OCI-LY3 (cell line): ENCODE measurements at regions not wholly inside any gene's neighbourhood (a gene's known extent, or its start where the extent isn't known, plus 50 kb on each side); places are given as distances from the start of the nearest gene placed in this dataset.

Experiments
- H2AFZ ChIP-seq: fragments of 200-600, 300-600 bp; shearing (Covaris generic); 2 replicates; pipeline ENCODE4 v1.6.0; 2014; ENCODE audit warnings: antibody characterized with exemption, low read depth, low read length
- H3K27ac ChIP-seq: fragments of 200-600, 300-600 bp; sonication (generic); 2 replicates; pipeline ENCODE4 v1.5.1; 2014; ENCODE audit warnings: mild to moderate bottlenecking, low read length, moderate library complexity, mixed read lengths
- H3K27me3 ChIP-seq: fragments of 200-600, 300-600 bp; sonication (generic); 2 replicates; pipeline ENCODE4 v1.6.1; 2014; ENCODE audit warnings: low read depth, low read length, mixed read lengths
- H3K36me3 ChIP-seq: fragments of 200-600, 300-600 bp; sonication (generic); replicated peaks from 2 replicates; pipeline ENCODE3; 2014; ENCODE audit warnings: low read depth, low read length, mixed read lengths
- H3K4me1 ChIP-seq: fragments of 300-600, 200-600 bp; sonication (generic); 2 replicates; pipeline ENCODE4 v1.6.1; 2014; ENCODE audit warnings: low read length, mixed read lengths
- H3K4me2 ChIP-seq: fragments of 200-600, 300-600 bp; sonication (generic); 2 replicates; pipeline ENCODE4 v1.6.1; 2014; ENCODE audit warnings: low read length, mixed read lengths
- H3K4me3 ChIP-seq: fragments of 300-600, 200-600 bp; sonication (generic); 2 replicates; pipeline ENCODE4 v1.5.1; 2014; ENCODE audit warnings: antibody characterized with exemption, mild to moderate bottlenecking, low read length, moderate library complexity
- H3K79me2 ChIP-seq: fragments of 300-600, 200-600 bp; shearing (Covaris generic); 2 replicates; pipeline ENCODE4 v1.6.1; 2014; ENCODE audit warnings: mild to moderate bottlenecking, low read length, mixed read lengths
- H3K9ac ChIP-seq: fragments of 300-600, 200-600 bp; shearing (Covaris generic); 2 replicates; pipeline ENCODE4 v1.6.0; 2014; ENCODE audit warnings: mild to moderate bottlenecking, low read length, moderate library complexity
- H3K9me3 ChIP-seq: fragments of 200-600, 300-600 bp; shearing (Covaris generic); 2 replicates; pipeline ENCODE4 v1.6.1; 2014; ENCODE audit warnings: low read length, mixed read lengths; ENCODE audit not compliant: insufficient read depth
- H4K20me1 ChIP-seq: fragments of 200-600, 300-600 bp; sonication (generic); 2 replicates; pipeline ENCODE4 v1.6.1; 2016; ENCODE audit warnings: low read length, mixed read lengths; ENCODE audit not compliant: insufficient read depth
- EZH2phosphoT487 ChIP-seq: fragments of 200-600 bp; shearing (Covaris generic); IDR thresholded peaks from 2 replicates; pipeline ENCODE4 v1.6.1; 2018; ENCODE audit warnings: antibody characterized with exemption, mixed run types, low read depth
- TF ChIP-seq, protein P1 (sequence below): fragments of 200-600, 300-600 bp; sonication (generic); IDR thresholded peaks from 2 replicates; pipeline ENCODE4 v1.5.1; 2014; ENCODE audit warnings: antibody characterized with exemption, low read length, low read depth

GRCh38 chr10:118523775-118524174, 71.7 kb downstream of the PRLHR start:
- Histone ChIP-seq H3K27ac (no peak overlapping the region), H3K4me2 (no peak overlapping the region)

GRCh38 chr10:118522791-118523498, 72.5 kb downstream of the PRLHR start:
- Histone ChIP-seq H3K4me1 (no peaks in the 10 kb centered on the region), H2AFZ (no peak overlapping the region), H3K27ac (no peak overlapping the region)

More at GRCh38 chr10:118523775-118524174, 71.7 kb downstream of the PRLHR start:
- H2AFZ ChIP-seq = no peak overlapping the region
- TF ChIP-seq, protein P1, sequence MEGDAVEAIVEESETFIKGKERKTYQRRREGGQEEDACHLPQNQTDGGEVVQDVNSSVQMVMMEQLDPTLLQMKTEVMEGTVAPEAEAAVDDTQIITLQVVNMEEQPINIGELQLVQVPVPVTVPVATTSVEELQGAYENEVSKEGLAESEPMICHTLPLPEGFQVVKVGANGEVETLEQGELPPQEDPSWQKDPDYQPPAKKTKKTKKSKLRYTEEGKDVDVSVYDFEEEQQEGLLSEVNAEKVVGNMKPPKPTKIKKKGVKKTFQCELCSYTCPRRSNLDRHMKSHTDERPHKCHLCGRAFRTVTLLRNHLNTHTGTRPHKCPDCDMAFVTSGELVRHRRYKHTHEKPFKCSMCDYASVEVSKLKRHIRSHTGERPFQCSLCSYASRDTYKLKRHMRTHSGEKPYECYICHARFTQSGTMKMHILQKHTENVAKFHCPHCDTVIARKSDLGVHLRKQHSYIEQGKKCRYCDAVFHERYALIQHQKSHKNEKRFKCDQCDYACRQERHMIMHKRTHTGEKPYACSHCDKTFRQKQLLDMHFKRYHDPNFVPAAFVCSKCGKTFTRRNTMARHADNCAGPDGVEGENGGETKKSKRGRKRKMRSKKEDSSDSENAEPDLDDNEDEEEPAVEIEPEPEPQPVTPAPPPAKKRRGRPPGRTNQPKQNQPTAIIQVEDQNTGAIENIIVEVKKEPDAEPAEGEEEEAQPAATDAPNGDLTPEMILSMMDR = no peak
- no peak for TF ChIP-seq EZH2phosphoT487
- no peaks in the 10 kb centered on the region for H3K4me1 ChIP-seq
- no peaks in the 10 kb centered on the region for H3K27me3 ChIP-seq
- no peaks in the 10 kb centered on the region for H3K36me3 ChIP-seq
- no peaks in the 10 kb centered on the region for H3K9me3 ChIP-seq
- H3K79me2 ChIP-seq = no peaks in the 10 kb centered on the region
- H3K9ac ChIP-seq = no peak overlapping the region
- no peak overlapping the region for H3K4me3 ChIP-seq
- no peaks in the 10 kb centered on the region for H4K20me1 ChIP-seq

DNA sequence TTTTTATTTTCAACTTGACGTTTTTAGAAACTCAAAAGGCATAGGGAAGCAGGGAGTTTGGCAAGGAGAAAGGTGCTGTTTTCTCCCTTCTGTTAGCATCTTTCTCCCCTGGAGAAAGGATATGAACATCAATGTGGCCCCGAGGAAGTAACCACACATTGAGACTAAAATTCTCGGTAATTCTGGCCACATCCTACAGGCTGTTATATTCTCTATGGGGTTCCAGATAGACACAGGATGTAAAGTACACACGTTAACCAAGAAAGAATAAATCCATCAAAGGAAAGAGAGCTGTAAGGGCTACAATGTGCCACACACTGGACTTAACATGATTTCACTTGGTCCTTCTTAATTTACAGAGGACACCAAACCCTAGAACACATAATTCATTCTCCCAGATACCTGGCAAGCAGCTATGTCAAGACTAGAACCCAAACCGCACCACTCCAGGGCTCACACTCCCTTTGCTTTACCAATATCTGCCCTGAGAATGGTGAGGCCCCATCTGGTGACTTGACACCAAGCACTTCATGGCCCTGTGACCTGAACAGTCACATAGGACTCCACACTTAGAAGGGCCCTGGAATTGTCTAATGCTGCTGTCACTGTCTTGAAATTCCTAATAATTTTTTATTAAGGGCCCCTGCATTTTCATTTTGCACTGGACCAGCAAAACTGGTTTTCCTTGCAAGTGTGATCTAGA, 73.9 kb downstream of the PRLHR start:
- no peak overlapping the region for H3K27ac ChIP-seq
- H3K27me3 ChIP-seq = no peaks in the 10 kb centered on the region
- H3K9me3 ChIP-seq = no peaks in the 10 kb centered on the region
- no peaks in the 10 kb centered on the region for H3K36me3 ChIP-seq
- H3K4me2 ChIP-seq = no peak overlapping the region
- H3K4me1 ChIP-seq = no peaks in the 10 kb centered on the region
- no peaks in the 10 kb centered on the region for H4K20me1 ChIP-seq
- H3K4me3 ChIP-seq = no peak overlapping the region
- no peak for TF ChIP-seq EZH2phosphoT487
- TF ChIP-seq, protein P1 = no peak
- no peaks in the 10 kb centered on the region for H3K79me2 ChIP-seq
- no peak overlapping the region for H2AFZ ChIP-seq
- no peak overlapping the region for H3K9ac ChIP-seq

More at GRCh38 chr10:118522791-118523498, 72.5 kb downstream of the PRLHR start:
- Histone ChIP-seq H3K79me2 (no peaks in the 10 kb centered on the region), H3K4me2 (no peak overlapping the region), H3K4me3 (no peak overlapping the region), H4K20me1 (no peaks in the 10 kb centered on the region), H3K9me3 (no peaks in the 10 kb centered on the region), H3K27me3 (no peaks in the 10 kb centered on the region), H3K9ac (no peak overlapping the region), H3K36me3 (no peaks in the 10 kb centered on the region)
- no peak for TF ChIP-seq EZH2phosphoT487
- TF ChIP-seq, protein P1 = no peak

GRCh38 chr10:118520116-118520742, 75.2 kb downstream of the PRLHR start:
- Histone ChIP-seq H3K9ac (no peak overlapping the region), H3K79me2 (no peaks in the 10 kb centered on the region), H4K20me1 (no peaks in the 10 kb centered on the region), H3K27ac (no peak overlapping the region), H3K4me2 (no peak overlapping the region), H2AFZ (no peak overlapping the region), H3K4me1 (no peaks in the 10 kb centered on the region), H3K4me3 (no peak overlapping the region), H3K27me3 (no peaks in the 10 kb centered on the region), H3K36me3 (no peaks in the 10 kb centered on the region), H3K9me3 (no peaks in the 10 kb centered on the region)
- TF ChIP-seq, protein P1 = no peak
- no peak for TF ChIP-seq EZH2phosphoT487
